ENCODE measurements at regions not wholly inside any gene's neighbourhood (a gene's known extent, or its start where the extent isn't known, plus 50 kb on each side); places are given as distances from the start of the nearest gene placed in this dataset.

DNA sequence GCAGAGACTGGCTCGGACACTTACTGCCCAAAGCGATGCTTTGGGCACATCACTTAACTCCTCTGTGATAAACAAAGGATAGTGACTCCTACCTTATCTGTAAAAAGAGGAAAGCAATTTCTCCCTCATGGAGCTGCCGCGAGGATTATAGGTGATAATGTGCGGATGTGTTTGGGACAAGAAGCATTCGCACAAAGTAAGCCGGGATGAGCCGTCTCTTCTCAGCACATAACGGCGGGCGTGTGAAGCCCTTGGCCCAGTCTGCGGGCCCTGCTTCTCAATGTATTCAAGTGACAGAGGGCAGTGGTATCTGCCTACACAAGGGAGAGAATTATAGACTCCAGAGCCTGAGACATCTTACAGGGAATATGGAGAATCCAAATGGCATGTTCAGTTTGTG, 550.3 kb upstream of the CPEB2 start:
- Histone ChIP-seq H3K4me1 (ENCODE audit: low read length) (no peaks in the 10 kb centered on the region), H3K9ac (ENCODE audit: low read length) (no peak overlapping the region), H4K20me1 (ENCODE audit: insufficient read depth, low read length) (no peaks in the 10 kb centered on the region), H3F3A (ENCODE audit: insufficient read depth, low read length) (no peaks in the 10 kb centered on the region), H3K9me2 (replicated peaks; ENCODE audit: insufficient read depth, low read length) (no peaks in the 10 kb centered on the region), H3K79me2 (ENCODE audit: low read length) (no peaks in the 10 kb centered on the region), H3K9me3 (replicated peaks; ENCODE audit: insufficient read depth, low read length) (no peaks in the 10 kb centered on the region), H3K27ac (ENCODE audit: low read length) (no peak overlapping the region), H3K4me2 (ENCODE audit: low read depth, low read length) (no peak overlapping the region), H3K36me3 (replicated peaks; ENCODE audit: insufficient read depth, low read length) (no peaks in the 10 kb centered on the region), H2AFZ (ENCODE audit: low read length) (no peak overlapping the region), H3K4me3 (ENCODE audit: low read length) (no peak overlapping the region), H3K27me3 (replicated peaks; ENCODE audit: insufficient read depth, low read length) (no peaks in the 10 kb centered on the region)
- no peak for DNase-seq
- no peak for TF ChIP-seq CTCF (IDR thresholded peaks at IDR 0.05; ENCODE audit: low read length)
- TF ChIP-seq EZH2phosphoT487 (IDR thresholded peaks at IDR 0.05; ENCODE audit: low read length), result no peak
- TF ChIP-seq EZH2 (optimal IDR thresholded peaks at IDR 0.05; ENCODE audit: low read depth, low read length), result no peak

DNA sequence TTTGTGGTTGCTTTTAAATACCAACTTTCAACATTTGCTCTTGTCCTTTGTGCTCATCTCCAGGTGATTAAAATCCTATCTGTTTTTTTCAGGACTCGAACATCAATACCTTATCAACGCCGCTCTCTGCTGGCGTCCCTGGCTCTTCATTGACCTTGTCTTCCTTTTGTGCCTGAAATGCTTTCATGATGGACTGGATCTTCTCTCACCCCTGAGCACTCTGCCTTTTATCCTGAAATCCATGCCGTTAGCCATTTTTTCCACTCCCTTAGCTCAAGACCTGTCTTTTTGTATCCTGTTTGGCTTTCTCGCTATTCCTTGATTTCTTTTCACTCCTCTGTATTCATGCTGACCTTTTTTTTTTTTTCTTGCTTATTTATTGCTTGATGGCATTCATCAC, 549.5 kb upstream of the CPEB2 start:
- Histone ChIP-seq H4K20me1 (ENCODE audit: insufficient read depth, low read length) (no peaks in the 10 kb centered on the region), H3K79me2 (ENCODE audit: low read length) (no peaks in the 10 kb centered on the region), H3F3A (ENCODE audit: insufficient read depth, low read length) (no peaks in the 10 kb centered on the region), H3K27ac (ENCODE audit: low read length) (no peak overlapping the region), H3K4me2 (ENCODE audit: low read depth, low read length) (no peak overlapping the region), H3K27me3 (replicated peaks; ENCODE audit: insufficient read depth, low read length) (no peaks in the 10 kb centered on the region), H3K4me1 (ENCODE audit: low read length) (no peaks in the 10 kb centered on the region), H3K4me3 (ENCODE audit: low read length) (no peak overlapping the region), H3K9ac (ENCODE audit: low read length) (no peak overlapping the region), H3K9me2 (replicated peaks; ENCODE audit: insufficient read depth, low read length) (no peaks in the 10 kb centered on the region), H2AFZ (ENCODE audit: low read length) (no peak overlapping the region), H3K36me3 (replicated peaks; ENCODE audit: insufficient read depth, low read length) (no peaks in the 10 kb centered on the region), H3K9me3 (replicated peaks; ENCODE audit: insufficient read depth, low read length) (no peaks in the 10 kb centered on the region)
- no peak for DNase-seq
- TF ChIP-seq EZH2phosphoT487 (IDR thresholded peaks at IDR 0.05; ENCODE audit: low read length), result no peak
- no peak for TF ChIP-seq EZH2 (optimal IDR thresholded peaks at IDR 0.05; ENCODE audit: low read depth, low read length)
- TF ChIP-seq CTCF (IDR thresholded peaks at IDR 0.05; ENCODE audit: low read length), result no peak

- Histone ChIP-seq H3K4me3 (ENCODE audit: low read length) (no peak overlapping the region), H3K4me2 (ENCODE audit: low read depth, low read length) (no peak overlapping the region), H3K27me3 (replicated peaks; ENCODE audit: insufficient read depth, low read length) (no peaks in the 10 kb centered on the region), H3F3A (ENCODE audit: insufficient read depth, low read length) (no peaks in the 10 kb centered on the region), H2AFZ (ENCODE audit: low read length) (no peak overlapping the region), H3K9me2 (replicated peaks; ENCODE audit: insufficient read depth, low read length) (no peaks in the 10 kb centered on the region), H3K4me1 (ENCODE audit: low read length) (no peaks in the 10 kb centered on the region), H3K27ac (ENCODE audit: low read length) (no peak overlapping the region), H3K36me3 (replicated peaks; ENCODE audit: insufficient read depth, low read length) (no peaks in the 10 kb centered on the region), H3K9me3 (replicated peaks; ENCODE audit: insufficient read depth, low read length) (no peaks in the 10 kb centered on the region), H3K79me2 (ENCODE audit: low read length) (no peaks in the 10 kb centered on the region), H3K9ac (ENCODE audit: low read length) (no peak overlapping the region), H4K20me1 (ENCODE audit: insufficient read depth, low read length) (no peaks in the 10 kb centered on the region)
- DNase-seq, result no peak
- no peak for TF ChIP-seq EZH2 (optimal IDR thresholded peaks at IDR 0.05; ENCODE audit: low read depth, low read length)
- TF ChIP-seq EZH2phosphoT487 (IDR thresholded peaks at IDR 0.05; ENCODE audit: low read length), result no peak
- no peak for TF ChIP-seq CTCF (IDR thresholded peaks at IDR 0.05; ENCODE audit: low read length)
These were observed 543.8 kb upstream of the CPEB2 start for GRCh38 chr4:14458463-14458862.

Measured in MM.1S (cell line).